H9 (cell line): ENCODE measurements at regions not wholly inside any gene's neighbourhood (a gene's known extent, or its start where the extent isn't known, plus 50 kb on each side); places are given as distances from the start of the nearest gene placed in this dataset.

Source experiments
- DNase-seq: peaks from one replicate; pipeline ENCODE4 v3.0.0-alpha.2; 2017
- H2AFZ ChIP-seq: one replicate; pipeline ENCODE4 v1.6.1; 2013; ENCODE audit warnings: mild to moderate bottlenecking, low read length, control low read depth, moderate library complexity
- H2AK5ac ChIP-seq: 2 replicates; pipeline ENCODE4 v1.6.1; 2013; ENCODE audit warnings: low read length, control low read depth, mixed read lengths; ENCODE audit not compliant: insufficient read length
- H2BK120ac ChIP-seq: one replicate; pipeline ENCODE4 v1.6.1; 2013; ENCODE audit warnings: low read depth, mild to moderate bottlenecking, low read length, control low read depth, inconsistent platforms; ENCODE audit not compliant: poor library complexity, severe bottlenecking
- H2BK12ac ChIP-seq: 2 replicates; pipeline ENCODE4 v1.6.1; 2013; ENCODE audit warnings: low read length, control low read depth, mixed read lengths, low read depth; ENCODE audit not compliant: insufficient read length
- H2BK15ac ChIP-seq: 2 replicates; pipeline ENCODE4 v1.6.1; 2013; ENCODE audit warnings: low read depth, low read length, control low read depth
- H2BK20ac ChIP-seq: one replicate; pipeline ENCODE4 v1.6.1; 2013; ENCODE audit warnings: low read depth, mild to moderate bottlenecking, low read length, control low read depth, inconsistent platforms; ENCODE audit not compliant: poor library complexity, severe bottlenecking
- H2BK5ac ChIP-seq: 2 replicates; pipeline ENCODE4 v1.6.1; 2013; ENCODE audit warnings: low read length, control low read depth, mixed read lengths; ENCODE audit not compliant: insufficient read length
- H3K14ac ChIP-seq: 2 replicates; pipeline ENCODE4 v1.6.1; 2013; ENCODE audit warnings: low read length, control low read depth; ENCODE audit not compliant: insufficient read depth
- H3K18ac ChIP-seq: 2 replicates; pipeline ENCODE4 v1.6.1; 2013; ENCODE audit warnings: low read depth, mild to moderate bottlenecking, mixed read lengths, low read length, control low read depth; ENCODE audit not compliant: insufficient read length
- H3K23ac ChIP-seq: 2 replicates; pipeline ENCODE4 v1.6.1; 2013; ENCODE audit warnings: low read length, control low read depth, mixed read lengths, low read depth; ENCODE audit not compliant: insufficient read length
- H3K23me2 ChIP-seq: 2 replicates; pipeline ENCODE4 v1.6.1; 2013; ENCODE audit warnings: low read depth, mild to moderate bottlenecking, mixed read lengths, low read length, control low read depth; ENCODE audit not compliant: insufficient read length, poor library complexity, severe bottlenecking
- H3K27ac ChIP-seq: 2 replicates; pipeline ENCODE4 v1.5.1; 2013; ENCODE audit warnings: low read length, control low read depth, mixed read lengths, low read depth; ENCODE audit not compliant: insufficient read length
- H3K27me3 ChIP-seq: 2 replicates; pipeline ENCODE4 v1.6.1; 2013; ENCODE audit warnings: low read length, control low read depth, inconsistent platforms; ENCODE audit not compliant: insufficient read depth
- H3K4ac ChIP-seq: 2 replicates; pipeline ENCODE4 v1.6.1; 2013; ENCODE audit warnings: low read depth, mild to moderate bottlenecking, control low read depth, inconsistent platforms, low read length, moderate library complexity
- H3K4me1 ChIP-seq: 2 replicates; pipeline ENCODE4 v1.6.1; 2013; ENCODE audit warnings: low read length, control low read depth, inconsistent platforms; ENCODE audit not compliant: insufficient read depth
- H3K4me2 ChIP-seq: 2 replicates; pipeline ENCODE4 v1.6.1; 2013; ENCODE audit warnings: low read length, control low read depth, mixed read lengths; ENCODE audit not compliant: insufficient read length, insufficient read depth
- H3K56ac ChIP-seq: 2 replicates; pipeline ENCODE4 v1.6.1; 2013; ENCODE audit warnings: low read depth, mild to moderate bottlenecking, mixed read lengths, low read length, control low read depth; ENCODE audit not compliant: insufficient read length
- H3K79me1 ChIP-seq: 2 replicates; pipeline ENCODE4 v1.6.1; 2013; ENCODE audit warnings: low read depth, mild to moderate bottlenecking, moderate library complexity, low read length, control low read depth, inconsistent platforms; ENCODE audit not compliant: insufficient read depth, poor library complexity, severe bottlenecking
- H3K79me2 ChIP-seq: 2 replicates; pipeline ENCODE4 v1.6.1; 2013; ENCODE audit warnings: low read length, control low read depth, inconsistent platforms; ENCODE audit not compliant: insufficient read depth
- H3K9ac ChIP-seq: 2 replicates; pipeline ENCODE4 v1.6.1; 2013; ENCODE audit warnings: low read length, control low read depth, mixed read lengths; ENCODE audit not compliant: insufficient read length; ENCODE audit errors: extremely low read depth
- H3K9me3 ChIP-seq: one replicate; pipeline ENCODE4 v1.6.1; 2013; ENCODE audit warnings: low read depth, low read length, inconsistent platforms; ENCODE audit not compliant: control insufficient read depth
- H3T11ph ChIP-seq: one replicate; pipeline ENCODE4 v1.6.1; 2013; ENCODE audit warnings: mild to moderate bottlenecking, low read length, control low read depth, inconsistent platforms
- H4K20me1 ChIP-seq: one replicate; pipeline ENCODE4 v1.6.1; 2013; ENCODE audit not compliant: control insufficient read depth, insufficient read length, insufficient read depth
- H4K5ac ChIP-seq: 2 replicates; pipeline ENCODE4 v1.6.1; 2013; ENCODE audit warnings: low read depth, mild to moderate bottlenecking, mixed read lengths, low read length, control low read depth; ENCODE audit not compliant: insufficient read length
- H4K8ac ChIP-seq: replicated peaks from 2 replicates; pipeline ENCODE4 v1.6.1; 2013; ENCODE audit warnings: low read length, control low read depth, mixed read lengths, low read depth; ENCODE audit not compliant: insufficient read length
- H4K91ac ChIP-seq: 2 replicates; pipeline ENCODE4 v1.6.1; 2013; ENCODE audit warnings: low read depth, mild to moderate bottlenecking, moderate library complexity, mixed read lengths, low read length, control low read depth; ENCODE audit not compliant: insufficient read length
- H3K27ac Mint-ChIP-seq, 3 experiments: 2 replicates in 2 of 3; 3 replicates in 1 of 3; pipeline ENCODE4 v1.8.0; 2020 to 2021; ENCODE audit warnings: mixed read lengths in 3 of 3, mild to moderate bottlenecking in 1 of 3, moderate library complexity in 1 of 3
- H3K27me3 Mint-ChIP-seq: 2 replicates; pipeline ENCODE4 v1.8.0; 2021; ENCODE audit warnings: low read depth, mild to moderate bottlenecking, moderate library complexity, mixed read lengths
- H3K36me3 Mint-ChIP-seq, 3 experiments: 2 replicates in 2 of 3; 3 replicates in 1 of 3; pipeline ENCODE4 v1.8.0; 2020 to 2021; ENCODE audit warnings: low read depth in 3 of 3, mixed read lengths in 3 of 3; ENCODE audit not compliant: insufficient read depth in 1 of 3
- H3K4me1 Mint-ChIP-seq, 2 experiments: 2 replicates each; pipeline ENCODE4 v1.8.0; 2020; ENCODE audit warnings: mixed read lengths in 2 of 2
- H3K4me3 Mint-ChIP-seq, 2 experiments: 2 replicates in 1 of 2; 3 replicates in 1 of 2; pipeline ENCODE4 v1.8.0; 2020 to 2021; ENCODE audit warnings: mild to moderate bottlenecking in 2 of 2, mixed read lengths in 2 of 2, moderate library complexity in 1 of 2
- H3K9me3 Mint-ChIP-seq, 2 experiments: 2 replicates in 1 of 2; 3 replicates in 1 of 2; pipeline ENCODE4 v1.8.0; 2020; ENCODE audit warnings: mild to moderate bottlenecking in 2 of 2, mixed read lengths in 2 of 2, moderate library complexity in 1 of 2
- WGBS: extraction: QIAGEN DNeasy Blood & Tissue Kit; methylation state at CpG from one replicate; pipeline ENCODE4 v1.1.7; 2013; ENCODE audit warnings: missing lambda C conversion rate, low lambda C conversion rate, mixed read lengths; ENCODE audit not compliant: insufficient read length; ENCODE audit errors: extremely low coverage; 5-methylcytosine and 5-hydroxymethylcytosine counted together
- TF ChIP-seq, protein P1 (sequence below): fragments of 200-600 bp; sonication (generic); conservative IDR thresholded peaks from 3 replicates; pipeline ENCODE4 v1.8.0; 2021; ENCODE audit warnings: antibody characterized with exemption, mild to moderate bottlenecking

- Histone ChIP-seq H2BK15ac (no peak overlapping the region), H3K79me2 (no peaks in the 10 kb centered on the region), H3K27ac (no peak overlapping the region), H3T11ph (no peak overlapping the region), H3K9me3 (no peaks in the 10 kb centered on the region), H3K4me2 (no peak overlapping the region), H2AK5ac (no peak overlapping the region), H3K18ac (no peak overlapping the region), H3K23me2 (no peaks in the 10 kb centered on the region), H3K27me3 (no peaks in the 10 kb centered on the region), H3K23ac (no peak overlapping the region), H2BK20ac (no peak overlapping the region), H3K56ac (no peak overlapping the region), H4K20me1 (peaks cover 2% of the 10 kb centered on the region), H3K9ac (no peak overlapping the region), H3K4me1 (no peaks in the 10 kb centered on the region), H4K8ac (no peak overlapping the region), H3K4ac (no peak overlapping the region), H4K91ac (no peak overlapping the region), H4K5ac (no peak overlapping the region), H2BK120ac (no peak overlapping the region), H2AFZ (no peak overlapping the region), H3K79me1 (no peaks in the 10 kb centered on the region), H3K14ac (no peak overlapping the region), H2BK5ac (no peak overlapping the region), H2BK12ac (no peak overlapping the region)
- Mint-ChIP-seq H3K4me3 (no peak overlapping the region), H3K27ac (no peak overlapping the region), H3K9me3 (peaks cover 7% of the 10 kb centered on the region in 2 experiments), H3K4me1 (peaks cover 0 to 5% of the 10 kb centered on the region in 2 experiments; a peak in 2 of 4 replicates), H3K27me3 (peaks cover 6% of the 10 kb centered on the region), H3K36me3 (peaks cover 0 to 3% (median 3%) of the 10 kb centered on the region in 3 experiments; a peak in 2 of 7 replicates)
- no CpG with 5 or more reads among the region's 6 CpGs for WGBS
- DNase-seq, result no peak
- TF ChIP-seq, protein P1, sequence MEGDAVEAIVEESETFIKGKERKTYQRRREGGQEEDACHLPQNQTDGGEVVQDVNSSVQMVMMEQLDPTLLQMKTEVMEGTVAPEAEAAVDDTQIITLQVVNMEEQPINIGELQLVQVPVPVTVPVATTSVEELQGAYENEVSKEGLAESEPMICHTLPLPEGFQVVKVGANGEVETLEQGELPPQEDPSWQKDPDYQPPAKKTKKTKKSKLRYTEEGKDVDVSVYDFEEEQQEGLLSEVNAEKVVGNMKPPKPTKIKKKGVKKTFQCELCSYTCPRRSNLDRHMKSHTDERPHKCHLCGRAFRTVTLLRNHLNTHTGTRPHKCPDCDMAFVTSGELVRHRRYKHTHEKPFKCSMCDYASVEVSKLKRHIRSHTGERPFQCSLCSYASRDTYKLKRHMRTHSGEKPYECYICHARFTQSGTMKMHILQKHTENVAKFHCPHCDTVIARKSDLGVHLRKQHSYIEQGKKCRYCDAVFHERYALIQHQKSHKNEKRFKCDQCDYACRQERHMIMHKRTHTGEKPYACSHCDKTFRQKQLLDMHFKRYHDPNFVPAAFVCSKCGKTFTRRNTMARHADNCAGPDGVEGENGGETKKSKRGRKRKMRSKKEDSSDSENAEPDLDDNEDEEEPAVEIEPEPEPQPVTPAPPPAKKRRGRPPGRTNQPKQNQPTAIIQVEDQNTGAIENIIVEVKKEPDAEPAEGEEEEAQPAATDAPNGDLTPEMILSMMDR, result no peak
These were observed 61.4 kb upstream of the ST8SIA2 start for GRCh38 chr15:92332125-92332899.
